ENCODE measurements at regions not wholly inside any gene's neighbourhood (a gene's known extent, or its start where the extent isn't known, plus 50 kb on each side); places are given as distances from the start of the nearest gene placed in this dataset.
"Not testable (repeated sequence)": the region's sequence is repeated elsewhere in the genome, so short reads cannot be mapped to it uniquely, and the experiment has no call there.

DNA sequence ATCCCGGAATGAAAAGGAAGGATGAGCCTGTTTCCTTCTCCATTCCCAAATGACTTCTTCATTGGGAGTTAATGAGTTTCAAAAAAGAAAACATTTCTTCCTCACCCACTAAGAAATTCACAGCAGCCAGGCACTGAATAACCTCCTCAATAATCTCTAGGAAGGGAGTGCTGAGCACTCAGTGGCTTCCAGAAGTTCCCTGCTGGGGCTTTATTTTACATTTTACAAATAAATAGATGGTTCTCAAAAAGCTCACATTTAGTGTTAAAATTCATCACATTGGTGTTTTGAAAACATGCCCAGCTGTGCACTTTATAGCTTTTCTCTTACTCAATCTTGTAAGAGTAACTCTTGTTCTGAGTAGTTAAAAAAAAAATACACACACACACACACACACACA, 148.9 kb upstream of the PFKP start:
- no peak for DNase-seq

DNA sequence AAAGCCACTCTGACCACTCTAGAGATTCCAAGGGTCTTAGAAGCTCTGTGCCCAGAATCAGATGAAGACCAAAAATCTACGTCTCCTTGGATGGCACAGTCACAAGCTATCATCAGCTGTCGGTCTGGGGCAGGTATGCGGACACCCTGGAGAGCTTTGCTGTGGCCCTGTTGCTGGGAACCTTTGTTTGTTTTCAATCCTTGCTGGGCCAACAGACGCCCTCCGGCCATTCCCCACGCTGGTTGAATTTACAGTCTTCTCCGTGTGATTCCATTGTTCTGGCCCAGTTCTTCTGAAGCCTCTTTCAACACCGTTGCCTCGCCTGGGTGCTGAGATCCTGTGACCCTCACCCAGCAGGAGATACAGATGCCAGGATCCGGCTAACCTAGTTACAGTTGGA, 149.4 kb upstream of the PFKP start:
- DNase-seq = no peak

DNA sequence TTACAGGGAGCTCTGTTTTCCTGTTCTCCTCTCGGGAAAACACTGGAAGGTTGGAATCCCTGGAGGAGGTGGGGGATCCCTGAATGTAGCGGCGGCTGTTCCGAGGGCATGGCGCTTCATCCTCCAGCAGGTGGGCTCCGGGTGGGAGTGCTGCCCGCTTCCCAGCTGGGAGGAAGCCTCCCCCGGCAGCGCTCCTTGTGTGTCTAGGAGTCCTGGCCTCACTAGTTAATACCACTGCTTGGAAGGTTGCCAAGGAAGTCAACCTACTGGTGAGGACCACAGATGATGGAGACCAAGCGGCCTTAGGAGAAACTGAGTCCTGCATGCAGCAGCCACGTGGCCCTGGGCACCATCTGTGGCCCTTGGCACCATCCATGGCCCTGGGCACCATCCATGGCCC, 151.9 kb upstream of the PFKP start:
- DNase-seq = no peak

DNA sequence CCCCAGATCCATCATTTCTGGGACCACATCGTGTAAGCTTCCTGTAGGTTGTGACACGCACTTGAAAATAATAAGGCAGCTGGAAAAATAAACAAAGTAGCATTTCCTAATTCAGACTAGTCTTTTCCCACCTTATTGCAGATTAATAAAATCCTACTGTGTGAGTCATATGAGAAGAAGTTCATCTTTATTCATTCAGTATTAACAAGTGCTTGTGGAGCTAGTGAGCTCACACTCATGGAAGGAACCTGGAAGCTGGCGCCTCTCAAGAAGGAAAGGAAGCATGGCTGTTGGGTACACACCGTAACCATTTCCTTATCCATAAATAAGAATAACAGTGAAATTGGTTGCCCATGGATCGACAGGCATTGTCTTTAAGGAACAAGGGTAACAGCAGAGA, 152.6 kb upstream of the PFKP start:
- DNase-seq = no peak

DNA sequence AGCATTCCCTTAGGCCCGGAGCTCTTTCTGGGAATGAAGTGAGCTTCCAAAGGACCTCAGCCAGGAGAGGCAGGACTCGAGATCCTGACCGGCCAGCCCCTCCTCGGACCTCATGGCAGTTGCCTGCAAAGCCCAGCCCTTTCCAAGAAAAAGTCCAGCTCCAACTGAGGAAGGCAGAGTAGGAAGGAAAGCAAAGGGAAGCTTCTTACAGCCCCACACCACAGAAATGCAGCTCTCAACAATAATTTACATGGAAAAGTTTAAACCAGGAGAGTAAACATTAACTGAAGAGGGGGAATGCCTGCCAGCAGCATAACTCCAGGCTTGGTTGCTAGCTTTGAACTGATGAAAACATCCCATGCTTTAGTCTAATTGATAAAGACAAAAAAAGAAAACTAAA, 153.9 kb upstream of the PFKP start:
- no peak for DNase-seq

DNA sequence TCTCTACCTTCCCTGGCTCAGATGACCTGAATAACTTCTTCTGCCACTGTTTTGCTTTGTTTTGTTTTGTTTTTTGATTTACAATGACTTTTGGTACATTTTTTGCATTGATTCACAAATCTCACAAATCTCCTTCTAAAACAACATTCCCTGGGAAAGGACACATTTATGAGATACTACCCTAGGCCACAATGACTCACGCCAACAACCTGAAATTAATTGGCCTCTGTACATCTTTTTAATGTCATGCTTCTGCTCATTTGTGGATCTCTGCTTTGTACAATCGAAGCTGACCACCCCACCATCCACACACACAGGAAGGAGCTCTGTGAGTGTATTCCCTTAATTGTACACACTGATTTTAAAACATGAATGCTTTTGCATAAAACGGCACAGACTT, 156.7 kb upstream of the PFKP start:
- no peak for DNase-seq

DNA sequence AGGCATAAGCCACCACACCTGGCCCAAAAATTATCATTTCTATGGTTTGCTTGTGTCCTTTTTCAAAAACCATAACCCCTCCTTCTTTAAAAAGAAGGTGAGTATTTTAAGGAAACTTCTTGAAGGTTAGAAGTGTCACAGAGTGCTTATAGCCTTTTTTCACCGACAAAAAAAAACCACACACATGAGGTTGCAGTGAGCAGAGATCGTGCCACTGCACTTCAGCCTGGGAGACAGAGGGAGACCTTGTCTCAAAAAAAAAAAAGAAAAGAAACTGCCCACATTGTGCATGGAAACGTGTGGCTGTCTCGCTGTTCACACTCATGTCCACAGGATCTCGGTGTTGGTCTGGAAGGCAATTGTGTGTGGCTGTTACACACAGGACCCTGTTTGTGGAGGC, 157.4 kb upstream of the PFKP start:
- no peak for DNase-seq

DNA sequence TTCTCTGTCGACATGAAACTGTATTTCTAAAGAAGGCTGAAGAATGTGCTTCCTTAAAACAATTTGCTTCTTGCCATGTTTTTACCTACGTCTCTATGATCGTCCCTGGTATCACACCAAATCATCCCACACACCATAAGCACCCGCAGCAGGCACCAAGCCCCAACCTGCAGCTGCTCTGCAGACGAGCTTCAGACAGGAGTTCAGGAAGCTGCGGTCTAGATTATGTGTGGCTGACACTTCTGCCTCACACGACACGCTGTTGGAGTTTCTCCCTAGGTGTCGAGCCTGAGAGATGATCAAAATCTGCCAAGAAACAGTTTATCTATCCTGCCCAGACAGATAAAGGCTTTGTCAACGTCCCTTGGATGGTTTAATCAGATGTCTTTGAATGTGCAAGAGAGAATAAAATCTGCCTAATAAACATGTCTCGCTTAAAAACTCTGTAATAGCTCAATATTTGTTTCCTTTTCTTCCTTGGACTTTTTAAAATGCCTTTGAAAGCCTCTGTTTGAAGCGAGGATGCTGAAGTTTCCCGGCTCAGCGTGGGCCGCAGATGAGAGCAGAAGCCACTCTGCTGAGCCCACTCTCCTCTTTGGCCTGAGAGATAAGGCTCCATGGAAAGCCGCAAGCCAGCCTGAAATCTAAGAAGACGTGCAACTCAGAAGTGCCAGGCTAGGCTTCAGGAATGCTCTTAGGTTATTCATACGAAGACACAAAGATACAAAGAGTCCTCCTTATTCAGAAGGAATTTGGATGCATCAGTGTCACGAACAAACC, 158.3 kb upstream of the PFKP start:
- no peak for DNase-seq

DNA sequence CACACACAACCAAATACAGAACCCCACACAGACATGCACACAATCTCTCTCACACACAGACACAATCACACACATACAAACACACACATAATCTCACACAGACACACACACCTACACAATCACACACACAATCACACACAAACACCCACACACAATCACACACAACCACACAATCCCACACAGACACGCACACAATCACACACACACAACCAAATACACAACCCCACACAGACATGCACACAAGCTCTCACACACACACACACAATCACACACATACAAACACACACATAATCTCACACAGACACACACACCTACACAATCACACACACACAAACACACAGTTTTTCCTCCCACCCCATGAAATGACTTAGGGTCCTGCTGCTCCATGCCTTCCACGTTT, 160.4 kb upstream of the PFKP start:
- no peak for DNase-seq

DNA sequence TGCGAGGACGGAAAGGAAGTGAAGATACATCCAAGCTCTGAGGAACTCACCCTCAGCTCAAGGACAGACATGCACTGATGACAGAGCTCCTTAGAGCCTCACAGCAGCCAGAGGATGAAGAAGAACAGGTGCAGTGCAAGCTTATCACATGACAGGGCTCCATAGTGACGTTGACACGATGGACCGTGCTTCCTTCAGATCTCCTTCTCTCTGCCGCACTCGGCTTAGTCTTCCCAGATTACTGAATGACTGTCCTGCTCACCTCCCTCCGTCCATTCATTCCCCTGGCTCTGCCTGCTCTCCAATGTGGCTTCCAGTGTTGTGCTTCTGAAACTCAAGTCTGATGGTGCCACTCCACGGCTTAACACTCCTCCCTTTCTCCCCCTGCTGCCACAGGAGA, 161.5 kb upstream of the PFKP start:
- DNase-seq = no peak

DNA sequence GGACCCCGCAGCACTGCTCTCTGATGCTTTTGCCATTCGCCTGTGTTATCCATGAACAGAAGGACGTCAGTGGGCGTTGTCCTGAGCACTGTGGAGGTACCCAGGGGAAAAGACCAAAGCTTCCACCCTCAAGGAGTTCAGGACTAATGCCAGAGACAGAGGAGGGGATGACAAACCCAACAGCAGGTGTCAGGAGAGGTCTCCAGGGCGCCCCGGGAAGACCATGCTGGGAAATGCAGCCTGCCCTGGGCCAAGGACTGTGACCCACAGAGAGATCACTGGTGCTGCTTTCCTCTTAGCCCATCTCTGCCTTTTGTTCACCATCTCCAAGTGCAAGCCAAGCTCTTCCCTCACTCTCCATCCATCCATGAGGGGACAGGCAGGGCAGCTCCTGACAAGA, 166.8 kb upstream of the PFKP start:
- no peak for DNase-seq

DNA sequence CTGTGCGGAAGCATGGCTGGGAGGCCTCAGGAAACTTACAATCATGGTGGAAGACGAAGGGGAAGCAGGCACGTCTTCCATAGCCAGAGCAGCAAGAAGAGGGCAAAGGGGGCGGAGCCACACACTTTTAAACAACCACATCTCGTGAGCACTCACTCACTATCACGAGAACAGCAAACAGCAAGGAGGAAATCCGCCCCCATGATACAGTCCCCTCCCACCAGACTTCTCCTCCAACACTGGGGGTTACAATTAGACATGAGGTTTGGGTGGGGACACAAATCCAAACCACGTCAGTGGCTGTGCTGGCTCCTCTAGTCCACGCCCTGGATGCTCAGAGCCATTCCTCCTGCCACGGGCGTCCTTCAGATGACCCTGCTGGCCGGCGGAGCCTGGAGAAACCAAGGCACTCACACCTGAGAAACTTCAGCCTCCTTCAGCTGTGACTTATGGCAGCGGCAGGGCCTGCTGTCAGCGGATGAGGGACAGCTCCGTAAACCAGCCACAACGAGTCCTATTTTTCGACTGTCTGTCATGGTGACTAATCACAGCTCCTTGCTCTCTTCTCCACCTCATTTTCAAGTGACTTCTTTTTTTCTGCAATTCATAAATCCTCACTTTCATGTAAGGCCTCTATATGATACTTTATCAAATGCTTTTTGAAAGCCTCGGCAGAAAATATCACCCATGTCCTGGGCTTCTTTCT, 167.9 kb upstream of the PFKP start:
- DNase-seq = no peak

DNA sequence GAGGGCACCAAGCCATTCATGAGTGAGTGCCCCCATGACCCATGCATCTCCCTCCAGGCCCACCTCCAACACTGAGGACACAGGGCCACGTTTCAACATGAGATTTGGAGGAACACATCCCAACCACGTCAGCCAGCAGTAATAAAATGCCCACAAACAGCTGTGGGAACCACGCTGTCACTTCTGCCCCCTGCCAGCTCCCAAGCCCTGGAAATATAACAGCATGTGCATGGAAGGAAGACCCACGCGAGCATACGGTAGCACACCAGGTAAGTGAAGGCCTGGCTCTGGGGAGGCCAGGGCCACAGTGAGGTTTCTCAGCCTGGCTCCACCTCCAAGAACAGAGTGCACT, 168.9 kb upstream of the PFKP start:
- DNase-seq = no peak

DNA sequence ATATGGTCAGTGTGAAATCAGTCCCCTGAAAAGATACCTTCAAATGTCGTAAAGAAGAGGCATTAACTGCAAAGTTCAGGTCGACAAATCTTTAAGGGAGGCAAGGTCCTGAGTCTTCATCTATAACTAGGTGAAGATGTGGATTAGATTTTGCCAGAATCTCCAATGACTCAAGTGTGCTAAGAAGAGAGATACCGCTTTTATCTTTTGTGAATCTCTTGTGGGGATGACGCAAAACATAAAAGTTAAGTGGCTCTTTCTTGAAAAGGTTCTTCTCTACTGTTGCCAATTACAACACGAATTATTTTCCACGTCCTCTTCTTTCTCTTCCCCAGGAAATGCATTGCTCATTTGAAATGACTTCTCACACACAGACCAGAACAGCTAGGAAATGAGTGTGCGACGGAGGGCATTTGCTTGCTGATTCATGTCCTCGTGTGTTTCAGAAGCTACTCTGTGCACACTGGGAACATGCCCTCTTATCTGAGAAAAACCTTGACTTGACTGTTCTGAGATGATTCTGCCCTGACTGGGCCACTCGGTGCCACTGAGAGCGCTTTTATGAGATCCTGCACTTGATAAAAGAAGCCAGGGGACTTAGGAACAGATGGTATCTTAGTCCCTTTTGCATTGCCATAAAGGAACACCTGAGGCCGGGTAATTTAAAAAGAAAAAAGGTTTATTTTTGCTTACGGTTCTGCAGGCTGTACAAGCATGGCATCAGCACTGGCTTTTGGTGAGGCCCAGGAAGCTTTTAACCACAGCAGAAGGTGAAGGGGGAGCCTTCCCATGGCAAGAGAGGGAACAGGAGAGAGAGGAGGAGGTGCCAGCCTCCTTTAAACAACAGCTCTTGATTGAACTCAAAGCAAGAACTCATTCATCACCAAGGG, 169.5 kb upstream of the PFKP start:
- DNase-seq = peak; percentile 56 to 87 (median 85)

DNA sequence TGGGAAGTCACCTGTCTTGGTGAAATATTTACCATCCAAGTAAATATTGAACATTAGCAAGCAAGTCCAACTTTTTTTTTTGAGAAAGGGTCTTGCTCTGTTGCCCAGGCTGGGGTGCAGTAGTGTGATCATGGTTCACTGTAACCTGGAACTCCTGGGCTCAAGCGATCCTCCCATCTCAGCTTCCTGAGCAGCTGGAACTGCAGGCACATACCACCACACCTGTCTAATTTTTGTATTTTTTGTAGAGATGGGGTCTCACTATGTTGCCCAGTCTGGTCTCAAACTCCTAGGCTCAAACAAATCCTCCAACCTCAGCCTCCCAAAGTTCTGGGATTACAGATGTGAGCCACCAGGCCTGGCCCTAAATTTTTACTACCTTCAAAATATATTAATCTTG, 171.0 kb upstream of the PFKP start:
- not testable (repeated sequence) for DNase-seq

DNA sequence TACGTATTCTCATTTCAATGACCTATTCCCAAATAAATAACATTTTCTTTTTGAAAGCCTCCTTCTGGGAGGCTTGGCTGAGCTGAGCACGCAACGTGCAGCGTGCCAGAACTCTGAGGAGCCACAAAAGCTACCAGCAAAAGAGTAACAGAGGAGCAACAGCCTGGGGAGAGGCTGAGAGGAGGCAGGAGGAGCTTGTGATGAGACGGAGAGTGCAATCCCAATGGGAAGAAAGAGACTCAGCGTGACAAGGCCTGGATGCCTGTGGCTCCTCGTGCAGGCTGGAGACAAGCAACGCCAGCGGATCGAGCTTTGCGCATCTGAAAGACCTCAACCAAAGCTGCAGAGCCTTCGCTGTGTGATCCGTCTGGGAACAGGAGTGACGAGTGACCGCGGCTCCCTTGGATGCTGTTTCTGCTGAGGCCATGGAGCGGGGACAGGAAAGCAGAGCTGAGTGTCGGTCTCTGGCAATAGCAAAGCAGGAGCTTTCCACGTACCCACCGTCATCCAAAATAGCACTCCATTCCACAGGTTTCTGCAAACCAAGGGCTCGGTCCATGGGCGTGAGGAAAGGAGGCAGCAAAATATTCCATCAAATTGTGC, 171.7 kb upstream of the PFKP start:
- DNase-seq = no peak

DNA sequence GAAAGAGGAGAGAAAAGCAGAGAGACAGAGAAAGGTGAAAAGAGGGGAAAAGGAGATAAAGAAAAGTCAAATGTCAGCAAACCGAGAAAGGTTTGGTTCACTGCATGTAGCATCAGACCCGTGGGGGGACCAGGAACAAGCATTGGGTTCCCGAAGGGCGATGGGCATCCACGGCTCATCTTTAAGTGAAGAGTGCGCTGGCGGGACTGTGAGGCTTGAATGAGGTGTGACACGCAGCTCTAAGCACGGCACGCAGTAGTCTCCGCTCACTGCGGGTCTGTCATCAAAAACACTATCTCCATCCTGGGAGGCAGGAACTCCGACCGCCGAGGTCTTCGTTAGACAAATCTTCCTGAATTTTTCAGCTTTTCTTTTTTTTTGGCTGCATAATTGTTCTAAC, 173.4 kb upstream of the PFKP start:
- no peak for DNase-seq

DNA sequence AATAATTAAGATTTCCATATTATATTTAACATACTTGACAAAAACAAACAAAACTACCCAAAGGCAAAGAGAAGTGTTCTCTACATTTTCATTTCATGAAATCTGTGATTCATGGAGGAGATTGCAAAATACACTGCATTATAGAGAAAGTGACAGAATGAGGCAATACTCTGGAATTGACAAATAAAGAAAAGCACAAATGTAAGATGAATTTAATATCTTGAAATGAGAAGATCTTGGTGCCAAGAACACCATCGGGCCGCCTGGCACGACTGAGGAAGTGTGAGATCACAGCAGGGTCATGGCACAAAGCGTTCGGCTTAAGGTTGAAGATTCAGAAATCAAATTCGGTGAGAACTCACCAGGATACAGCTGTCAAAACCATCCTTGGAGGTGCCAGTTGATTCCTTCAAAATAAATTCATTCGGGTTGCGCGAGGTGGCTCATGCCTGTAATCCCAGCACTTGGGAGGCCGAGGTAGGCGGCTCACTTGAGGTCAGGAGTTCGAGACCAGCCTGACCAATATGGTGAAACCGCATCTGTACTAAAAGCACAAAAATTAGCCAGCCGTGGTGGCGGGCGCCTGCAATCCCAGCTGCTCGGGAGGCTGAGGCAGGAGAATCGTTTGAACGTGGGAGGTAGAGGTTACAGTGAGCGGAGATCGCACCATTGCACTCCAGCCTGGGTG, 174.0 kb upstream of the PFKP start:
- DNase-seq = peak; percentile 39 to 90 (median 86)

DNA sequence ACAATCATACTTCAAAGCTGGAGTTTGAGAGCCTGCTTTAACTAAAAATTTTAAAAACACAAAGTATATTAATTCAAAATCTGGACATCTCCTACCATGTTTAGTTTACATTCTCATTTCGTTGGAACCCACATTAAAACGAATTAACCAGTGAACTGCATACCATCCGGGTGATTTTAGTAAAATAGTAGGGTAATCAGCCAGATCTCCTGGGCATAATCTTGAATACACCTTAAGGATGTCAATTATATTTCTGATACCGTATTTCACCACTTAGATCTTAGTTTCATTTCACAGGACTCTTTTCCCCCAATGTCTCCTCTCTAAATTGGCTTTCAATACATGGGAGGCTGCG, 175.6 kb upstream of the PFKP start:
- DNase-seq = no peak

DNA sequence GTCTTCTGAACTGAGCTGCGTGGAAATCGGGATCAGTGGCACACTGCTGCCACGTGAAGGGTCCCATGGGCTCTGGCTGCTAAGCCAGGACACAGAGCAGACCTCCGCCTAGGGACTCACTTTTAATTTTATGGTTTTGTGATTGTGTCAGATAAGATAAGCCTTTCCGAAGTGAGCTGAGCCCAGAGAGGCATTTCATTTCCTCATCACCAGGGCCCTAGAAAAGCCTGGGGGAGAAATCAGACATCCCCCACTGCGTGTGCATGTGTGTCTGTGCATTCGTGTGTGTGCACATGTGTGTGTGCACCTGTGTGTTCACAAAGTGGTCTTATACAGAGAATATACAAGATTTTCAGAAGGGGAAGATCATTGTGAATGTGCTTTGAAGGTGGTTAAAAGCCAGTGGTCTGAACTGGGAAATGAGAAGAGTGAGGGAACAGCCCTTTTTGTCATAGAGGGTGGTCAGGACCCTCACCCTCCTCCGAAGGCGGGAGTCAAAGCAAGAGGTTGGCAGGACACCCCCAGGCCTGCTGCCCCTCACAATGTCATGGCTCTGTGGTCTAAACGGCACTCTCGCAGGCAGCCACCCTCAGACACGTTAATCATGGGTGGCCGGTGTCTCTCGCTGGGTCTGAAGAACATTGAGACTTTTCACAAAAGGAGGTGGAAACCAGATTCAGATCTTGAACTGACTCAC, 176.1 kb upstream of the PFKP start:
- DNase-seq = no peak

DNA sequence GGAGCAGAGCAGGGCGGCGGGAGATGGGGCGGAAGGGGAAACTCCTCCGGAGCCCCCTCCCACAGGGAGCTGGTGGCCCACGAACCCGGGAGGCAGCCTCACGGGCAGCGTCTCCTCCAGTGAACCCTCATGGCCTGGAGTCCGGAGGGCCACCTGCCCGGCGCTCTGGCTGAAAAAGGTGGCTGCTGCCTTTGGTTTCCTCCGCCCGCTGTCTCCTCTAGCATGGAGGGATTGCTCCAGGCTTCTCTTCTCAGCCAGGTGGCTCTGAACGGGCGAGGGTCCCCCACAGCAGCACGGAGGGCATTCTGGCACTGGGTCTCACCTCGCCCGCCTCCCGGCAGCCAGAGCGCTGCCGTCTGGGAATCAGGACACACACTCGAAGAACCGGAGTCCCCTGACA, 177.3 kb upstream of the PFKP start:
- DNase-seq = no peak

DNA sequence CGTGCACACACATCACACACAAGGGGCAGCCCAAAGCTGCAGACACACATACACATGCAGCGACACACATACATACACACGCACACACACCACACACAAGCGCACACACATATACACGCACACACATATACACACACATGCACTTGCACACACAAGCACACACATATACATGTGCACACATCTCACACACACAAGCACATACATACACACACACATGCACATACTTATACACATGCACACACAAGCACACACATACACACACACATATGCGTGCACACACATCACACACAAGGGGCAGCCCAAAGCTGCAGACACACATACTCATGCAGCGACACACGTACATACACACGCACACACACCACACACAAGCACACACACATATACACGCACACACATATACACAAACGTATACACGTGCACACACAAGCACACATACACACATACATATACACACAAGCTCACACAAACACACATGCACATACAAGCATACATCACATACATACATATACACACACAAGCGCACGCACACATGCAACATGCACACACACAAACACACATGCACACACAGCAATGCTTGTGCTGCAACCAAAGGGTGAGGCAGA, 178.8 kb upstream of the PFKP start:
- no peak for DNase-seq

Data from suppressor macrophage treated with lipopolysaccharide for 1 hour (primary cell).